Fibroblast of villous mesenchyme (primary cell): ENCODE measurements at regions not wholly inside any gene's neighbourhood (a gene's known extent, or its start where the extent isn't known, plus 50 kb on each side); places are given as distances from the start of the nearest gene placed in this dataset.
A peak's percentile ranks its signal among the peaks of the same experiment; 100 is the strongest.

Experiments
- DNase-seq: peaks from one replicate; pipeline ENCODE4 v3.0.0-alpha.2; 2010; ENCODE audit warnings: low read depth
- H3K4me3 ChIP-seq: 2 replicates; pipeline ENCODE4 v1.5.1; 2011; ENCODE audit warnings: low read depth, mild to moderate bottlenecking, low read length
- CTCF ChIP-seq: IDR thresholded peaks from 2 replicates; pipeline ENCODE4 v1.5.1; 2012; ENCODE audit warnings: low read depth, mild to moderate bottlenecking, low read length; ENCODE audit not compliant: insufficient read depth

GRCh38 chr6:170116636-170117035 lies 174.2 kb downstream of the DLL1 start:
- H3K4me3 ChIP-seq = no peak overlapping the region
- no peak for DNase-seq
- no peak for TF ChIP-seq CTCF

GRCh38 chr6:170114956-170115855 lies 175.7 kb downstream of the DLL1 start:
- no peak for TF ChIP-seq CTCF
- no peak overlapping the region for H3K4me3 ChIP-seq
- peak; percentile 49 for DNase-seq

DNA sequence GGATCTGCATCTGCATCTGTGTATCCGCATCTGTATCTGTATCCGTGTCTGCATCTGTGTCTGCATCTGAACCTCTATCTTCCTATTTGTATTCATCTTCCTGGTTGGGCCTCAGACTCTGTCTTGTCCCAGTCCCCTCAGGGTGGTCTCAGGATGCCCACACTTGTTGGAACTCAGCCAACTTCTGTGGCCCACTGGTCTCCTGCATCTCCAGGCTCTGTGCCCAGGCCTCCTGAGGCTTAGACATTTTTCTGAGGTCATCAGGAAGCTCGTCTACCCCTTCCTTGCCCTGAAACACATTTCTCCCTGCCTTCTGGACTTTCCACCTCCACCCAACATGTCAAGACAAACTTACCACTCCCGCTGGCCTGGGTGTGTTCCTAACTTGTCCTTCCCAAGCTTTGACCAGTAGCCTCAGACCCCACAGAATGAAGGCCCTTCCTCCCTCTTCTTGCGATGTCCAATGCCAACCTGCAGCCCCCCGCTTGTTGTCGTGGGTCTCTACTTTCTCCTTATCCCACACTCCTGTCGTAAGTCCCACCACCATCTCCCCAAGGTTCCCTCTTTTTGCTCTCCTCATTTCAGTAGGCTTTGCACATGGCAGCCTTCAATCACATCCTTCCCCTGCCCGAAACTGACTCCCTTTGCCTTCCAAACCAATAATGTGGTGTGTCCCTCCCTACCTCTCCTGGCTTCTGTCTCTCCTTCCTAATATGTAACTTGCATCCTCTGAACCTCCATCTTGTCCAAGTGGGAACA lies 176.5 kb downstream of the DLL1 start:
- no peak for TF ChIP-seq CTCF
- no peak overlapping the region for H3K4me3 ChIP-seq
- DNase-seq = no peak

GRCh38 chr6:170113141-170113540 lies 177.7 kb downstream of the DLL1 start:
- DNase-seq = no peak
- no peak for TF ChIP-seq CTCF
- H3K4me3 ChIP-seq = no peak overlapping the region

- DNase-seq = no peak
- H3K4me3 ChIP-seq = no peak overlapping the region
- TF ChIP-seq CTCF = no peak
Observed at GRCh38 chr6:170112583-170112860, 178.4 kb downstream of the DLL1 start.

GRCh38 chr6:170111816-170112582 lies 178.9 kb downstream of the DLL1 start:
- H3K4me3 ChIP-seq = no peak overlapping the region
- TF ChIP-seq CTCF = no peak
- DNase-seq = no peak
